ENCODE measurements at regions not wholly inside any gene's neighbourhood (a gene's known extent, or its start where the extent isn't known, plus 50 kb on each side); places are given as distances from the start of the nearest gene placed in this dataset.

DNA sequence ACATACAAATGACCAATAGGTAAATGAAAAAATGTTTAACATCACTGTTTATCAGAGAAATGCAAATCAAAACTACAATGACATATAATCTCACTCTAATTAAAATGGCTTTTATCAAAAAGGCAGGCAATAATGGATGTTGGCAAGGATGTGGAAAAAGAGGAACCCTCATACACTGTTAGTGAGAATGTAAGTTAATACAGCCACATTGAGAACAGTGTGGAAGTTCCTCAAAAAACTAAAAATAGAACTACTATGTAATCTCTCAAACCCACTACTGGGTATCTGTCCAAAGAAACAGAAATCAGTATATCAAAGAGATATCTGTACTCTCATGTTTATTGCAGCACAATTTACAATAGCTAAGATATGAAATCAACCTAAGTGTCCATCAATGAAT lies 165.9 kb upstream of the HHIP start:
- DNase-seq = no peak

DNA sequence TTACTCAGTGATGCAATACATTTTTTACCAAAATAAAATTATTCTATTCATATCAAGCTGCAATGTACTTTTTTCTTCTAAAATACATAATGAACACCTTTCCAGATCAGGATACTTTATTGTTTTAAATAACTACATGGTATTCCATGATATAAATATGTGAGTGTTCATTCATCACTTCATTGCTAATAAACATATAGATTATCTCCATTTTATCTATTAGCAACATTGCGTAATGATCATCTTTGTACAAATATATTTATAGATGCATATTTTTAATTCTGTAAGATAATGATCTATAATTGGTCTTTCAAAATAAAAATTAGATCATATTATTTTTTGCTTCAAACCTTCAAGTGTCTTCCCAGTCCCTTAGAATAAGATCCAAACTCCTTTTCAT lies 156.1 kb upstream of the HHIP start:
- DNase-seq = no peak

GRCh38 chr4:144494280-144494679 lies 151.7 kb upstream of the HHIP start:
- DNase-seq = no peak

DNA sequence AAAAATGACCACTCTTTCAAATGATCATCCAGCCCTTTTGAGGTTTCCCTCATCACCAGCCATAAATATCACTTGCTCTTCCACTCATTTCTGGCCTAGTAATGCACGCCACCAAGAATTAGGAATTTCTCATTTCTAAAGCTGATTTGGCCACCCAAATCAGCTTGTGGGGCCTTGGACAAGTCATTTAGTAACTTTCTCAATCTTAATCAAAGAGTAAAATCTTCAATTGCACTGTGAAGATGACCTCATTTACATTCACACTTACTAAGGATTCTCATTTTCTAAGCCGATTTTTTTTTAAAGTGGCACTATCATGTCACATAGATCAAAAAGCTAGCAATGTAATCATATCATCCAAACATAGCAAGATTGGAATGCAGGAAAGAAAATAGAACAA lies 150.0 kb upstream of the HHIP start:
- no peak for DNase-seq

DNA sequence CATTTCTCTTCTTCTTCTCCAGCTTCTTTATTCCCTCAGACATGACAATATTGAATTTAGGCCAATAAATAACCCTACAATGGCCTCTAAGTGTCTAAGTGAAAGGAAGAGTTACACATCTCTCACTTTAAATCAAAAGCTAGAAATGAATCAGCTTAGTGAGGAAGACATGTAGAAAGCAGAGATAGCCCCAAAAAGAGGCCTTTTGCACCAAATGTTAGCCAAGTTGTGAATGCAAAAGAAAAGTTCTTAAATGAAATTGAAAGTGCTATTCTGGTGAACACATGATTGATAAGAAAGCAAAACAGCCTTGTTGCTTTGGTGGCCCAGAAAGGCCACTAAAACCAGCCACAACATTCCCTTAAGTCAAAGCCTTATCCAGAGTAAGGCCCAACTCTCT lies 146.2 kb upstream of the HHIP start:
- DNase-seq = no peak

- DNase-seq = no peak
Measured at GRCh38 chr4:144501231-144501780, 144.7 kb upstream of the HHIP start.

GRCh38 chr4:144504883-144505282 lies 141.1 kb upstream of the HHIP start:
- DNase-seq = no peak

DNA sequence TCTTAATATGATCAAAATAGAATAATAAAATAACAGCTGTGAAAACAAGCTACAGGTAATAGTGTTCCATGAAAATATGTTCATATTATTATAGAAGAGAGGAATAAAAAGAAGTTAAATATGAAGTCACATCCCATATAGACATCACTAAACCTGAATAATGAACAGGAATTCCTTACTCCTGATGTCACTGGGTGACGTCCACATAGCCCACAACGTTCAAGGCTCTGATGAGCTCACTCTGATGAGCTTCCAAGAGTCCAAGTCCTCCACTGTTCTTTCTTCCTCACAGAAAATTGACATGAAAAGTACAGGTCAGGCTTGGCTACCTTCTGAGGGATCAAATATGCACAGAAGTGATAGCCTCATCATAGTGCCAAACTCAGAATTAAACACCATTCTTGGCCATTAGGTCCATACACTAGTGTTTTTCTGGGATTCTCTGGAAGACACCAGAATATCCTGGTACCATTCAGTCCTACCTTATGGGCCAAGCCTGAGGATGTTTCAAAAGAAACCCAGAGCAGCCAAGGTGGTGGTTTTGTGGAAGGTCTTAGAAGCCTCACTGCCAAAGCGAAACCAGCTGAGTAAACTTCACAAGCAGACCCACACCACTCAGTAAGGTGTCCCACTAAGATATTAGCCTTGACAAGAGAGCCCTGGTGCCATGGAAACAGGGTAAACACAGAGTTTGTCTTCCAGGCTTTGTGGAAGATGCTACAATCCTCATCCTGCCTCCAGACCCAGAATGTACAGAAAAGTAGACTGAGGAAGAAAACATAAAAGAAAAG lies 138.4 kb upstream of the HHIP start:
- DNase-seq = no peak

- no peak for DNase-seq
Measured at GRCh38 chr4:144509088-144510015, 136.6 kb upstream of the HHIP start.

DNA sequence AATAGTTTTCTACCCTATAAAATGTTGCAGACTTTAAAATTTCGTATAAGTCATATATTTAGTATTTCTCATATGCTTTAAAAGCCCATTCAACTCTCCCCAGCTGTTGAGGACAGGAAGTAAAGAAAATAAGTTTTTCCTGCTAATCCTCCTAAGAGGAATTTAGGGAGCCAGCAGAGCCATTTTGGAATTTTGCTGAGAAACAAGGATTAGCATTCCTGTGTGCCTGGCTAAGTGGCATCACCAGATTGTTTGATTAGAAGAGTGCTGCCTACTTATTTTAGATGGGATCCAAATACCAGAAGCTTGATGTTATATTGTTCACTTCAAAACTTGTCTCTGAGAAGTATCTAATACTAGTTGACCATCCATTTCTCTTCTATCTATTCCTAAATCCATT lies 131.2 kb upstream of the HHIP start:
- DNase-seq = no peak

DNA sequence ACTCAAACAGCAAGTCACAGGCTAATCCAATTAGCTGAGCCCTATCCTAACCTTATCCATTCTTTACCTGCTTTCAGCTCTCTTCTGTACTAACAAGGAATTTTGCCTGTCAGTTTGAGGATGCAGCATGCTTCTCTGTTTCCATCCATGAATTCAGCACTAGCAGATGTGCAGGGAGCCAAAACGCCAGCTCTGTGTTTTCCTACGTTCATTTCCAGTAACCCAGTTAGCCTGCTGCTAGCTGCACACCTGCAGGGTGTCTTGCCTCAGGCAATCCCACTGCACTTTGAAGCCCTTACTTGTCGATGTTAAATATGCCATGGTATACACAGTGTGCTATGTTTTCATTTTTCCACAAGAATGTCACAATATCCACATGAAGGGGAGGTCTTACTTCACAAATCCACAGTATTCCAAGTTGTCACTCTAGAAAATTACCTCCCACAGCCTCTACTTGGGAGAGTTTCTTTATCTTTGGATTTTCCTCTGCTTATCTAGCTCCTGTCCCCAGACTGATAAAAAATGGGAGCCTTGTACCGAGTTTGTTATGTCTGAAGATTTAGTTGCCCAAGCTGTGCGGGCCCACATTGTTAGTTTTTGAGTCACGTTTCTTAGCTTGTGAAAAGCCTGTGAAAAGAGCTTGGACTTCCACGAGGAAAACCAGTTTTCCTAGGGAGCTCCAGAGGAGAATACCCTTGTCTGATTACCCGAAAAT lies 127.6 kb upstream of the HHIP start:
- no peak for DNase-seq

GRCh38 chr4:144531841-144532240 lies 114.1 kb upstream of the HHIP start:
- peak in 1 of 2 experiments; percentile 14 for DNase-seq

GRCh38 chr4:144547678-144548298 lies 98.2 kb upstream of the HHIP start:
- no peak for DNase-seq

- DNase-seq = no peak
Measured at GRCh38 chr4:144556636-144557035, 89.3 kb upstream of the HHIP start.

GRCh38 chr4:144557404-144557803 lies 88.6 kb upstream of the HHIP start:
- no peak for DNase-seq

- peak in 1 of 2 experiments; percentile 5 for DNase-seq
Measured at GRCh38 chr4:144562019-144562705, 83.8 kb upstream of the HHIP start.

- no peak for DNase-seq
Measured at GRCh38 chr4:144564358-144564757, 81.6 kb upstream of the HHIP start.

- DNase-seq = no peak
Measured at GRCh38 chr4:144565527-144566195, 80.3 kb upstream of the HHIP start.

DNA sequence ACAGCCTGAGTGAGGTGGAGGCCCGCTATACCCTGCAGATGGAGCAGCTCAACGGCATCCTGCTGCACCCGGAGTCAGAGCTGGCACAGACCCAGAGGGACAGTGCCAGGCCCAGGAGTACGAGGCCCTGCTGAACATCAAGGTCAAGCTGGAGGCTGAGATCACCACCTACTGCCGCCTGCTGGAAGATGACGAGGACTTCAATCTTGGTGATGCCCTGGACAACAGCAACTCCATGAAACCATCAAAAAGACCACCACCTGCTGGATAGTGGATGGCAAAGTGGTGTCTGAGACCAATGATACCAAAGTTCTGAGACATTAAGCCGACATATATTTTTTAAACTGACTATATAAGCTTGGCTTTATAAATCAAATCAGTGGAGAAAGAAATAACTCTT lies 73.3 kb upstream of the HHIP start:
- peak in 1 of 2 experiments; percentile 16 for DNase-seq

GRCh38 chr4:144574000-144574399 lies 72.0 kb upstream of the HHIP start:
- DNase-seq = no peak

DNA sequence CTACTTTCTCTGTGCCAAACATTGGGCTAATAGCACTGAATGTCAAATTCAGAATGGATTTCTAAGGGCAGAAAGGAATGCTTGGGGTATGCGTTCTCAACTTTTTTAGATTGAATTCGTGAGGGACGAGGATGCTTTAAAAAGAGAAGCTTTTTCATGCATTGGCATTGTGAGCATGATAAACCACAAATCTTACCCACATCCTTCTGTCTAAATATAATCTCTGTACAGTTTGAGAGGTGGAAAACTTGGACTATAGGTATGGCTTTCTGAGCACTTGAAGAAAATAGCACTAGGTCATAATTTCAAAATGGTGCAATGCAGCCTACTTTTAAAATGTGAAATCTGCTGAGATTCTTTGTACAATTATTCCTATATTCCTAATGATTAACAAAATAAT lies 71.4 kb upstream of the HHIP start:
- no peak for DNase-seq

Measured in NCI-H526 (cell line).